K562 (cell line): ENCODE measurements at regions not wholly inside any gene's neighbourhood (a gene's known extent, or its start where the extent isn't known, plus 50 kb on each side); places are given as distances from the start of the nearest gene placed in this dataset.

Experiments
- ATAC-seq: fragments of 200-7000 bp; cut with Tn5 transposase; 3 replicates; pipeline ENCODE4 v1.9.1; 2020; ENCODE audit warnings: moderate library complexity
- BruUV-seq: library from RNA; stranded (reverse); fragments of 400-500 nt; replicated peaks from 2 replicates; lab custom pipeline; 2021; lab: Mats Ljungman, UMichigan
- CTCF ChIA-PET: fragments of 300-600 bp; formaldehyde crosslinking; extraction: SDS; loops from one replicate; lab custom pipeline; 2021; ENCODE audit warnings: low intra/inter-chr PET ratio; lab: Yijun Ruan, JAX
- POLR2A ChIA-PET: fragments of 300-600, 350-650 bp; sonication (Branson Sonifier 250); formaldehyde crosslinking; extraction: SDS; loops from one replicate; lab custom pipeline; 2021; ENCODE audit warnings: antibody characterized with exemption, inconsistent platforms; lab: Yijun Ruan, JAX
- DNase-seq, 4 experiments: peaks; one replicate each; pipeline versions ENCODE4 v3.0.0 to v3.0.0-alpha.2; 2011 to 2018; ENCODE audit warnings: low spot score in 3 of 4, mixed read lengths in 3 of 4; ENCODE audit errors: extremely low read depth in 1 of 4
- FAIRE-seq: peaks from 2 replicates; lab custom pipeline; 2011; peaks lifted over from hg19 to GRCh38; lab: Jason Lieb, UNC
- H2AFZ ChIP-seq: 2 replicates; pipeline ENCODE4 v1.6.0; 2011; ENCODE audit warnings: low read depth, low read length, control low read depth, inconsistent platforms
- H3K27ac ChIP-seq: fragments of 200-600 bp; 3 replicates; pipeline ENCODE4 v1.8.0; 2011; ENCODE audit warnings: low read depth, mild to moderate bottlenecking, control low read depth, inconsistent platforms, low read length, moderate library complexity, mixed read lengths; ENCODE audit errors: extremely low read depth
- H3K27me3 ChIP-seq, 2 experiments: fragments of 300-600 bp in 1 of 2; 2 replicates in 1 of 2; 3 replicates in 1 of 2; pipeline versions ENCODE4 v1.6.0 to v1.8.0; 2011; ENCODE audit warnings: inconsistent platforms in 2 of 2, low read length in 2 of 2, mild to moderate bottlenecking in 1 of 2, mixed read lengths in 1 of 2, moderate library complexity in 1 of 2; ENCODE audit not compliant: control insufficient read depth in 2 of 2, insufficient read depth in 2 of 2
- H3K36me3 ChIP-seq: fragments of 300-600 bp; 3 replicates; pipeline ENCODE4 v1.8.0; 2011; ENCODE audit warnings: mild to moderate bottlenecking, low read length, inconsistent platforms; ENCODE audit not compliant: control insufficient read depth, insufficient read depth
- H3K4me1 ChIP-seq, 2 experiments: fragments of 200-600 bp in 1 of 2; replicated peaks in 1 of 2; 2 replicates in 1 of 2; 3 replicates in 1 of 2; pipeline versions ENCODE4 v1.5.1 to v1.8.0; 2011; ENCODE audit warnings: inconsistent platforms in 2 of 2, low read length in 2 of 2, mild to moderate bottlenecking in 1 of 2, mixed read lengths in 1 of 2, moderate library complexity in 1 of 2; ENCODE audit not compliant: control insufficient read depth in 2 of 2, insufficient read depth in 2 of 2
- H3K4me2 ChIP-seq: 2 replicates; pipeline ENCODE4 v1.6.1; 2011; ENCODE audit warnings: low read length, control low read depth, inconsistent platforms, mixed read lengths; ENCODE audit not compliant: insufficient read depth
- H3K4me3 ChIP-seq: fragments of 200-600 bp; sonication (generic), shearing (Covaris generic); 2 replicates; pipeline ENCODE4 v1.5.1; 2016; ENCODE audit warnings: control low read depth, inconsistent platforms
- H3K79me2 ChIP-seq: fragments of 200-600 bp; 3 replicates; pipeline ENCODE4 v1.8.0; 2011; ENCODE audit warnings: low read length, inconsistent platforms; ENCODE audit not compliant: control insufficient read depth, insufficient read depth
- H3K9ac ChIP-seq, 2 experiments: 2 replicates each; pipeline versions ENCODE4 v1.6.0 to v1.6.1; 2011; ENCODE audit warnings: low read depth in 2 of 2, low read length in 2 of 2, control low read depth in 1 of 2, inconsistent platforms in 1 of 2, mild to moderate bottlenecking in 1 of 2, mixed read lengths in 1 of 2; ENCODE audit not compliant: insufficient read depth in 1 of 2
- H3K9me1 ChIP-seq: one replicate; pipeline ENCODE4 v1.6.0; 2011; ENCODE audit warnings: inconsistent platforms, mild to moderate bottlenecking, low read length, moderate library complexity; ENCODE audit not compliant: control insufficient read depth, insufficient read depth
- H3K9me3 ChIP-seq: replicated peaks from 2 replicates; pipeline ENCODE4 v1.5.1; 2011; ENCODE audit warnings: low read depth, low read length, inconsistent platforms; ENCODE audit not compliant: control insufficient read depth, insufficient read depth
- H4K20me1 ChIP-seq: replicated peaks from 2 replicates; pipeline ENCODE4 v1.6.1; 2011; ENCODE audit warnings: low read length, inconsistent platforms, mixed read lengths; ENCODE audit not compliant: control insufficient read depth, insufficient read depth
- ATF1 ChIP-seq, 2 experiments: fragments of 450-650 bp in 1 of 2; IDR thresholded peaks; 2 replicates each; pipeline ENCODE4 v1.6.1; 2016; ENCODE audit warnings: missing compliant biosample characterization in 1 of 2, missing genetic modification characterization in 1 of 2
- BMI1 ChIP-seq: fragments of 150-350 bp; IDR thresholded peaks from 2 replicates; pipeline ENCODE4 v1.6.1; 2014; ENCODE audit warnings: low read length
- CHD4 ChIP-seq: fragments of 200-600 bp; sonication (generic); IDR thresholded peaks from 3 replicates; pipeline ENCODE4 v1.6.1; 2012; ENCODE audit warnings: low read depth, mild to moderate bottlenecking, mixed read lengths, low read length, inconsistent platforms; ENCODE audit not compliant: insufficient read depth, insufficient replicate concordance, poor library complexity, severe bottlenecking
- FOXP1 ChIP-seq: sonication (generic); formaldehyde crosslinking; IDR thresholded peaks from 2 replicates; pipeline ENCODE4 v1.8.0; 2022; ENCODE audit warnings: mild to moderate bottlenecking, missing genetic modification reagents
- GTF2F1 ChIP-seq: IDR thresholded peaks from 2 replicates; pipeline ENCODE4 v1.6.1; 2011; ENCODE audit warnings: low read depth, low read length, improper control_type of control experiment
- MEF2A ChIP-seq: IDR thresholded peaks from 2 replicates; pipeline ENCODE4 v1.6.1; 2011; ENCODE audit warnings: low read depth, mild to moderate bottlenecking, low read length, moderate library complexity; ENCODE audit not compliant: control insufficient read depth
- TCFL5 ChIP-seq: fragments of 250-450 bp; sonication (Bioruptor Pico); conservative IDR thresholded peaks from 2 replicates; pipeline ENCODE4 v1.6.1; 2021; ENCODE audit warnings: mild to moderate bottlenecking, moderate library complexity, matching md5 sums
- ZNF584 ChIP-seq: fragments of 200-800 bp; sonication (Bioruptor generic); IDR thresholded peaks from 2 replicates; pipeline ENCODE4 v1.6.1; 2016; ENCODE audit warnings: low read depth, mild to moderate bottlenecking, missing genetic modification characterization, missing compliant biosample characterization
- WGBS: fragments of 100-300 bp; shearing (Covaris generic); methylation state at CpG from one replicate; pipeline ENCODE4 v1.1.6; 2016; ENCODE audit warnings: low coverage, mixed read lengths; ENCODE audit not compliant: insufficient coverage; ENCODE audit errors: missing lambda C conversion rate; 5-methylcytosine and 5-hydroxymethylcytosine counted together
- in situ Hi-C: fragments of 300-500 bp; cut with MboI; formaldehyde crosslinking; loops from 4 replicates; pipeline ENCODE4 v1.15.0; 2018; ENCODE audit warnings: inconsistent platforms, mixed read lengths
- intact Hi-C: fragments of 100-400 bp; cut with micrococcal nuclease; formaldehyde crosslinking; loops from 2 replicates; pipeline ENCODE4 v1.14.2; 2022
- TF ChIP-seq, protein P1 (sequence below): fragments of 450-650 bp; IDR thresholded peaks from 2 replicates; pipeline ENCODE4 v1.6.1; 2018; ENCODE audit not compliant: partially characterized antibody
- TF ChIP-seq, protein P2 (sequence below): sonication (generic); formaldehyde crosslinking; IDR thresholded peaks from 2 replicates; pipeline ENCODE4 v1.8.0; 2022; ENCODE audit warnings: mild to moderate bottlenecking, missing genetic modification reagents
- TF ChIP-seq, protein P3 (sequence below), 2 experiments: fragments of 450-650 bp; conservative IDR thresholded peaks; 2 replicates each; pipeline ENCODE4 v1.6.1; 2017; ENCODE audit warnings: mild to moderate bottlenecking in 2 of 2, moderate library complexity in 2 of 2

DNA sequence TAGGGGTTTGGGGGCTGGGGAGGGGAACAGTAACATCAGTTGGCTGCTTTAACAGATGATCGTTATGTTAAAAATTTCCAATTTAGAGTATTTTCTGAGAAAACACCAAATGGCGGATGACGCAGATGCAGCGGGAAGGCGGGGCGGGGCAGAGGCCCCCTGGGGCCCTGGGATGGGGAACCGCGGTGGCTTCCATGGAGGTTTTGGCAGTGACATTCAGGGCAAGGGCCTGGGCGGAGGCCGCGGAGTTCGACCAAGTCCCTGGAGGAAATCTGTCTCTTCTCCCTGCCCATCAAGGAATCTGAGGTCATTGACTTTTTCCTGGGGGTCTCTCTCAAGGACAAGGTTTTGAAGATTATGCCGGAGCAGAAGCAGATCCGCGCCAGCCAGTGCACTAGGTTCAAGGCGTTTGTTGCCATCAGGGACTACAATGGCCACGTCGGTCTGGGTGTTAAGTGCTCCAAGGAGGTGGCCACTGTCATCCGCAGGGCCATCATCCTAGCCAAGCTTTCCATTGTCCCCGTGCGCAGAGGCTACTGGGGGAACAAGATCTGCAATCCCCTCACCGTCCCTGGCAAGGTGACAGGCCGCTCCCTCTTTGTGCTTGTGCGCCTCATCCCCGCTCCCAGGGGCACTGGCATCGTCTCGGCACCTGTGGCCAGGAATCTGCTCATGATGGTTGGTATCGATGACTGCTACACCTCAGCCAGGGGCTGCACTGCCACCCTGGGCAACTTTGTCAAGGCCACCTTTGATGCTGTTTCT lies 310.2 kb downstream of the PTPRC start:
- no peak overlapping the region for H3K4me2 ChIP-seq
- no peaks in the 10 kb centered on the region for H3K4me1 ChIP-seq
- POLR2A ChIA-PET: no interaction called here
- H3K4me3 ChIP-seq: no peak overlapping the region
- in situ Hi-C loops: no loop called here
- intact Hi-C loops: no loop called here
- no peak overlapping the region for H3K27ac ChIP-seq
- TF ChIP-seq, protein P1, sequence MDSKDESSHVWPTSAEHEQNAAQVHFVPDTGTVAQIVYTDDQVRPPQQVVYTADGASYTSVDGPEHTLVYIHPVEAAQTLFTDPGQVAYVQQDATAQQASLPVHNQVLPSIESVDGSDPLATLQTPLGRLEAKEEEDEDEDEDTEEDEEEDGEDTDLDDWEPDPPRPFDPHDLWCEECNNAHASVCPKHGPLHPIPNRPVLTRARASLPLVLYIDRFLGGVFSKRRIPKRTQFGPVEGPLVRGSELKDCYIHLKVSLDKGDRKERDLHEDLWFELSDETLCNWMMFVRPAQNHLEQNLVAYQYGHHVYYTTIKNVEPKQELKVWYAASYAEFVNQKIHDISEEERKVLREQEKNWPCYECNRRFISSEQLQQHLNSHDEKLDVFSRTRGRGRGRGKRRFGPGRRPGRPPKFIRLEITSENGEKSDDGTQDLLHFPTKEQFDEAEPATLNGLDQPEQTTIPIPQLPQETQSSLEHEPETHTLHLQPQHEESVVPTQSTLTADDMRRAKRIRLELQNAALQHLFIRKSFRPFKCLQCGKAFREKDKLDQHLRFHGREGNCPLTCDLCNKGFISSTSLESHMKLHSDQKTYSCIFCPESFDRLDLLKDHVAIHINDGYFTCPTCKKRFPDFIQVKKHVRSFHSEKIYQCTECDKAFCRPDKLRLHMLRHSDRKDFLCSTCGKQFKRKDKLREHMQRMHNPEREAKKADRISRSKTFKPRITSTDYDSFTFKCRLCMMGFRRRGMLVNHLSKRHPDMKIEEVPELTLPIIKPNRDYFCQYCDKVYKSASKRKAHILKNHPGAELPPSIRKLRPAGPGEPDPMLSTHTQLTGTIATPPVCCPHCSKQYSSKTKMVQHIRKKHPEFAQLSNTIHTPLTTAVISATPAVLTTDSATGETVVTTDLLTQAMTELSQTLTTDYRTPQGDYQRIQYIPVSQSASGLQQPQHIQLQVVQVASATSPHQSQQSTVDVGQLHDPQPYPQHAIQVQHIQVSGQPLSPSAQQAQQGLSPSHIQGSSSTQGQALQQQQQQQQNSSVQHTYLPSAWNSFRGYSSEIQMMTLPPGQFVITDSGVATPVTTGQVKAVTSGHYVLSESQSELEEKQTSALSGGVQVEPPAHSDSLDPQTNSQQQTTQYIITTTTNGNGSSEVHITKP: no peak
- TF ChIP-seq ATF1 (CRISPR knock-in tag; IDR thresholded peaks at IDR 0.05): no peak
- TF ChIP-seq ATF1 (tag; IDR thresholded peaks at IDR 0.05): no peak
- no peak for TF ChIP-seq FOXP1 (CRISPR knock-in tag)
- TF ChIP-seq CHD4: no peak
- no peak for TF ChIP-seq BMI1
- TF ChIP-seq, protein P2, sequence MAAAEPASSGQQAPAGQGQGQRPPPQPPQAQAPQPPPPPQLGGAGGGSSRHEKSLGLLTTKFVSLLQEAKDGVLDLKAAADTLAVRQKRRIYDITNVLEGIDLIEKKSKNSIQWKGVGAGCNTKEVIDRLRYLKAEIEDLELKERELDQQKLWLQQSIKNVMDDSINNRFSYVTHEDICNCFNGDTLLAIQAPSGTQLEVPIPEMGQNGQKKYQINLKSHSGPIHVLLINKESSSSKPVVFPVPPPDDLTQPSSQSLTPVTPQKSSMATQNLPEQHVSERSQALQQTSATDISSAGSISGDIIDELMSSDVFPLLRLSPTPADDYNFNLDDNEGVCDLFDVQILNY (CRISPR knock-in tag): no peak
- TF ChIP-seq TCFL5 (CRISPR knock-in tag): no peak
- no peak for TF ChIP-seq GTF2F1
- TF ChIP-seq, protein P3, sequence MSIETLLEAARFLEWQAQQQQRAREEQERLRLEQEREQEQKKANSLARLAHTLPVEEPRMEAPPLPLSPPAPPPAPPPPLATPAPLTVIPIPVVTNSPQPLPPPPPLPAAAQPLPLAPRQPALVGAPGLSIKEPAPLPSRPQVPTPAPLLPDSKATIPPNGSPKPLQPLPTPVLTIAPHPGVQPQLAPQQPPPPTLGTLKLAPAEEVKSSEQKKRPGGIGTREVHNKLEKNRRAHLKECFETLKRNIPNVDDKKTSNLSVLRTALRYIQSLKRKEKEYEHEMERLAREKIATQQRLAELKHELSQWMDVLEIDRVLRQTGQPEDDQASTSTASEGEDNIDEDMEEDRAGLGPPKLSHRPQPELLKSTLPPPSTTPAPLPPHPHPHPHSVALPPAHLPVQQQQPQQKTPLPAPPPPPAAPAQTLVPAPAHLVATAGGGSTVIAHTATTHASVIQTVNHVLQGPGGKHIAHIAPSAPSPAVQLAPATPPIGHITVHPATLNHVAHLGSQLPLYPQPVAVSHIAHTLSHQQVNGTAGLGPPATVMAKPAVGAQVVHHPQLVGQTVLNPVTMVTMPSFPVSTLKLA (conservative IDR thresholded peaks at IDR 0.05): no peak
- TF ChIP-seq ZNF584 (CRISPR knock-in tag): no peak
- no peak for TF ChIP-seq MEF2A
- H3K9me3 ChIP-seq: no peaks in the 10 kb centered on the region
- H3K9ac ChIP-seq: no peak overlapping the region
- CTCF ChIA-PET: no interaction called here
- FAIRE-seq (no peak), DNase-seq (no peak), ATAC-seq (no peak)
- H3K9me1 ChIP-seq: no peaks in the 10 kb centered on the region
- 3% methylated on average over 26 of the region's 28 CpGs for WGBS
- no peak overlapping the region for H2AFZ ChIP-seq
- no TSS peak for BruUV-seq
- H3K27me3 ChIP-seq: no peaks in the 10 kb centered on the region
- H3K36me3 ChIP-seq: no peaks in the 10 kb centered on the region
- H3K79me2 ChIP-seq: no peaks in the 10 kb centered on the region
- no peaks in the 10 kb centered on the region for H4K20me1 ChIP-seq
